ENCODE measurements at regions not wholly inside any gene's neighbourhood (a gene's known extent, or its start where the extent isn't known, plus 50 kb on each side); places are given as distances from the start of the nearest gene placed in this dataset.

GRCh38 chr18:28459587-28459986 is 282.7 kb upstream of the CDH2 start (continued):
- 0 out of 2 replicates have a peak, but pooled peaks have one; percentile 37 for TF ChIP-seq RXRB (CRISPR knock-in tag; IDR thresholded peaks at IDR 0.05; ENCODE audit: borderline replicate concordance)
- no peak for TF ChIP-seq PRDM10 (CRISPR knock-in tag; IDR thresholded peaks at IDR 0.05; ENCODE audit: low read depth)
- TF ChIP-seq ZBTB21 (CRISPR knock-in tag; IDR thresholded peaks at IDR 0.05) = peak; percentile 76
- peak; percentile 31; the same call in 1 of the 2 replicates for TF ChIP-seq GATAD2A (CRISPR knock-in tag; IDR thresholded peaks at IDR 0.05)
- TF ChIP-seq FOSL2 (CRISPR knock-in tag; IDR thresholded peaks at IDR 0.05) = peak; percentile 61
- no peak for TF ChIP-seq FOXP1 (IDR thresholded peaks at IDR 0.05)
- peak; percentile 63 for TF ChIP-seq FOXP1 (CRISPR knock-in tag; IDR thresholded peaks at IDR 0.05)
- no peak for TF ChIP-seq TP53 (CRISPR knock-in tag; conservative IDR thresholded peaks at IDR 0.05)
- 0 out of 2 replicates have a peak, but pooled peaks have one; percentile 23 for TF ChIP-seq SOX5 (CRISPR knock-in tag; IDR thresholded peaks at IDR 0.05; ENCODE audit: borderline replicate concordance)
- peak; percentile 96 for TF ChIP-seq CEBPB (IDR thresholded peaks at IDR 0.05; ENCODE audit: borderline replicate concordance, low read depth, low read length)
- peak; percentile 77 for TF ChIP-seq TBL1XR1 (IDR thresholded peaks at IDR 0.05; ENCODE audit: borderline replicate concordance, low read length, partially characterized antibody)
- TF ChIP-seq MED1 (CRISPR knock-in tag; IDR thresholded peaks at IDR 0.05) = peak; percentile 22; the same call in 1 of the 2 replicates
- TF ChIP-seq HNF4A (CRISPR knock-in tag; IDR thresholded peaks at IDR 0.05) = peak; percentile 78
- peak; percentile 29; the same call in 1 of the 2 replicates for TF ChIP-seq FOXO1 (CRISPR knock-in tag; IDR thresholded peaks at IDR 0.05)
- TF ChIP-seq BCL6 (CRISPR knock-in tag; IDR thresholded peaks at IDR 0.05) = 0 out of 2 replicates have a peak, but pooled peaks have one; percentile 29
- no peak for TF ChIP-seq POLR2AphosphoS5 (IDR thresholded peaks at IDR 0.05; ENCODE audit: low read depth, low read length)
- TF ChIP-seq NR1H2 (CRISPR knock-in tag; IDR thresholded peaks at IDR 0.05; ENCODE audit: borderline replicate concordance, low read depth) = no peak
- TF ChIP-seq ARID5B (CRISPR knock-in tag; IDR thresholded peaks at IDR 0.05) = peak; percentile 53; the same call in 1 of the 2 replicates
- peak; percentile 86 for TF ChIP-seq CEBPG (CRISPR knock-in tag; IDR thresholded peaks at IDR 0.05)
- TF ChIP-seq SMAD3 (CRISPR knock-in tag; IDR thresholded peaks at IDR 0.05) = 0 out of 2 replicates have a peak, but pooled peaks have one; percentile 34
- 0 out of 2 replicates have a peak, but pooled peaks have one; percentile 26 for TF ChIP-seq FOXK1 (CRISPR knock-in tag; IDR thresholded peaks at IDR 0.05; ENCODE audit: borderline replicate concordance, low read depth)
- peak; percentile 67 for TF ChIP-seq SKI (IDR thresholded peaks at IDR 0.05; ENCODE audit: partially characterized antibody)
- TF ChIP-seq BRF2 (CRISPR knock-in tag; IDR thresholded peaks at IDR 0.05) = no peak
